Erythroblast (primary cell): ENCODE measurements at regions not wholly inside any gene's neighbourhood (a gene's known extent, or its start where the extent isn't known, plus 50 kb on each side); places are given as distances from the start of the nearest gene placed in this dataset.

Experiments used
- GATA1 ChIP-seq: IDR thresholded peaks from 2 replicates; pipeline ENCODE4 v1.6.1; 2011; ENCODE audit warnings: low read depth, mild to moderate bottlenecking, control low read depth, low read length, moderate library complexity
- POLR2A ChIP-seq: IDR thresholded peaks from 2 replicates; pipeline ENCODE4 v1.6.1; 2011; ENCODE audit warnings: mild to moderate bottlenecking, low read length

- TF ChIP-seq POLR2A (no peak), GATA1 (no peak)
Observed at GRCh38 chr16:51245658-51245995, 94.6 kb upstream of the SALL1 start.
